ENCODE measurements at regions not wholly inside any gene's neighbourhood (a gene's known extent, or its start where the extent isn't known, plus 50 kb on each side); places are given as distances from the start of the nearest gene placed in this dataset.

DNA sequence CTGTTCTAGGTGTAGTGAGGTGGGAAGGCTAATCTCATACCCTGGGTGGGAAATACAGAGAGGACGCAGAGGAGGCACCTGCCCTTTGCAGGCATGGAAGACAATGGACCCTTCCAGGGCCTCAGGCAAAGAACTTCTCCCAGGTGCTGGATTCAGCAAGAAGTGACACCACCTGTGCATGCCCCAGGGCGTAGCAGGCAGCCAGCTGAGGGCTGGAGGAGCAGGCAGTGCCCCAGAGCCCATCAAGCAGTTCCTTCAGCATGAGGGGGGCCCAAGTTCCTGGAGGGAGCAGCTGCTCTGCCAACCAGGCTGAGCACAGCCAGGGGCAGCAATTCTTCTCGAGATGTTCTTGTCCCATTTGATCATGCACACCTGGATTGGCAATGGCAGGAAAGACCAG, 170.3 kb upstream of the PDE10A start:
- no peak for DNase-seq (ENCODE audit: low spot score)
- TF ChIP-seq, protein P1, sequence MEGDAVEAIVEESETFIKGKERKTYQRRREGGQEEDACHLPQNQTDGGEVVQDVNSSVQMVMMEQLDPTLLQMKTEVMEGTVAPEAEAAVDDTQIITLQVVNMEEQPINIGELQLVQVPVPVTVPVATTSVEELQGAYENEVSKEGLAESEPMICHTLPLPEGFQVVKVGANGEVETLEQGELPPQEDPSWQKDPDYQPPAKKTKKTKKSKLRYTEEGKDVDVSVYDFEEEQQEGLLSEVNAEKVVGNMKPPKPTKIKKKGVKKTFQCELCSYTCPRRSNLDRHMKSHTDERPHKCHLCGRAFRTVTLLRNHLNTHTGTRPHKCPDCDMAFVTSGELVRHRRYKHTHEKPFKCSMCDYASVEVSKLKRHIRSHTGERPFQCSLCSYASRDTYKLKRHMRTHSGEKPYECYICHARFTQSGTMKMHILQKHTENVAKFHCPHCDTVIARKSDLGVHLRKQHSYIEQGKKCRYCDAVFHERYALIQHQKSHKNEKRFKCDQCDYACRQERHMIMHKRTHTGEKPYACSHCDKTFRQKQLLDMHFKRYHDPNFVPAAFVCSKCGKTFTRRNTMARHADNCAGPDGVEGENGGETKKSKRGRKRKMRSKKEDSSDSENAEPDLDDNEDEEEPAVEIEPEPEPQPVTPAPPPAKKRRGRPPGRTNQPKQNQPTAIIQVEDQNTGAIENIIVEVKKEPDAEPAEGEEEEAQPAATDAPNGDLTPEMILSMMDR (IDR thresholded peaks at IDR 0.05): no peak
- no peak for ATAC-seq (ENCODE audit: low FRiP score)

DNA sequence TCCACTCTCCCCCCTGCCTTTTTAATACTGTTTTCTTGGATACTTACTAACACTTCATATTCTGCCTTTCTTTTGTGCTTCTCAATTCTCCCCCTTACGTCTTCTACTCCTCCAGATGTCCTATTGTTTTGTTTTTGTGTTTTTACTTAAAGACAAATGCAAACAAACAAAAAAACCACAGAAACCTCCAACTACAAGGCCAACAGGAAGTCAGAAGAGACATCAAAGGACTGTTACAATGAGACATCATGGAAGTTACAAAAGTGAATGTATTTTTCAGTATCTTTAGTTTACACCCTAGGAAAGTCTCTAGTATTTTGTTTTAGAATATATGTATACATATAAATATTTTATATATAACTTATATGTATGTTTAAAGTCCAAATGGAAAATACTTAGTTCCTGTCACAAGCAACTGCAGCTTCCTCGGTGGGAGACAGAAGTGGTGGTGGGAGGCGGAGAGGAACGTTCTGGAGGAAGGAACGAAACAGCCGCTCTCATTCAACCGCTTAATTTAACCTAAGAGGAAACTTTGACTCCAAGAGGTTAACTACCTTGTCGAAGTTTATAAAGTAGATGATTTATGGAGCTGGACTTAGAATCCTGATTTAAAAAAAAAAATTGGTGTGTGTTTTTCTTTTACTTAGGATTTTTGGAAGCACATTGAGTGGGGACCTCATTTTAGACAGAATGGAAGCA, 168.9 kb upstream of the PDE10A start:
- no peak for DNase-seq (ENCODE audit: low spot score)
- TF ChIP-seq, protein P1 (IDR thresholded peaks at IDR 0.05): no peak

GRCh38 chr6:165830761-165831160, 167.7 kb upstream of the PDE10A start:
- TF ChIP-seq, protein P1 (IDR thresholded peaks at IDR 0.05): no peak
- DNase-seq (ENCODE audit: low spot score) (no peak), ATAC-seq (ENCODE audit: low FRiP score) (no peak)

More for the DNA sequence above, 168.9 kb upstream of the PDE10A start:
- ATAC-seq (ENCODE audit: low FRiP score): no peak

DNA sequence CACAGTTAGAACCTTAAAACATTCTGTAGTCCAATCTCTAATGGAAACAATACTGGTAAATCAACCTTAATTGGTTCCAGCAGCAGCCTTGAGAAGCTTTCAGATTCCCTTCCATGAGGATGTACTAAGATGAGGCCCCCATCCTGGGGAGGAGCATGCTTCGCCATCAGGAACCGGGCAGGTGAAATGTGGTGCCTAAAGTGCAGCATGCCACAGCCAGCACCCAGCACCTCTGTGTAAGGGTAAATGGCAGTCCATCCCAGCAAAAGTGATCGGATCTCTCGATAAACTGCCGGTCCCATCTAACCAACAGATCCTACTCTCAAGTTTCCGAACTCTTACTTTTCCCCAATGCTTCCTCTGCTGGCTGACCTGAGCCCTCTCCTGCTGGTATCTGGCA, 166.3 kb upstream of the PDE10A start:
- TF ChIP-seq, protein P1 (IDR thresholded peaks at IDR 0.05): no peak
- ATAC-seq (ENCODE audit: low FRiP score) (no peak), DNase-seq (ENCODE audit: low spot score) (no peak)

- no peak for ATAC-seq (ENCODE audit: low FRiP score)
- DNase-seq (ENCODE audit: low spot score): no peak
- TF ChIP-seq, protein P1 (IDR thresholded peaks at IDR 0.05): no peak
Measured at GRCh38 chr6:165827190-165827518, 164.1 kb upstream of the PDE10A start.

GRCh38 chr6:165826487-165827189, 163.6 kb upstream of the PDE10A start:
- no peak for DNase-seq (ENCODE audit: low spot score)
- ATAC-seq (ENCODE audit: low FRiP score): no peak
- TF ChIP-seq, protein P1 (IDR thresholded peaks at IDR 0.05): no peak

Data from omental fat pad (tissue), 3 donors.